ENCODE measurements at regions not wholly inside any gene's neighbourhood (a gene's known extent, or its start where the extent isn't known, plus 50 kb on each side); places are given as distances from the start of the nearest gene placed in this dataset.

DNA sequence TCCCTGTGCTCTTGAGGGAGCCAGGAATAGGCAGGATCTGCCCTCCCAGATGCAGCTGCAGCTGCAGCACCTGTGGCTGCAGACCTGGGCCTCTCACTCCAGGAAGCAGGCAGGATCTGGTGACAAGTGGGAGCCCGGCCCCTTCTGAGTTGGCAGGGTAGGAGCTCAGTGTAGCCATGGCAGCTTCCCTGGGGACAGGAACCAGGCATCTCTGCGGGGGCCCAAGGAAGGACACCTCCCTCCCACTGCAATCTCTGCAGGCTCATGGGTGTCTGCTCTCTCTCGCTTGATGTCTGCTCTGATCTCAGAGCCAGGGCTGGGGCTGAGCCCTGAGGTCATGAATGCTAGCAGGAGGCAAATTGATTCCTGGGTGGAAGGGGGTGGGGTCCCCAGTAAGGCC, 592.5 kb upstream of the CA10 start:
- no peak for DNase-seq

- no peak for DNase-seq
Measured at GRCh38 chr17:52744179-52744578, 585.7 kb upstream of the CA10 start.

GRCh38 chr17:52740006-52740405, 581.5 kb upstream of the CA10 start:
- DNase-seq, result no peak

DNA sequence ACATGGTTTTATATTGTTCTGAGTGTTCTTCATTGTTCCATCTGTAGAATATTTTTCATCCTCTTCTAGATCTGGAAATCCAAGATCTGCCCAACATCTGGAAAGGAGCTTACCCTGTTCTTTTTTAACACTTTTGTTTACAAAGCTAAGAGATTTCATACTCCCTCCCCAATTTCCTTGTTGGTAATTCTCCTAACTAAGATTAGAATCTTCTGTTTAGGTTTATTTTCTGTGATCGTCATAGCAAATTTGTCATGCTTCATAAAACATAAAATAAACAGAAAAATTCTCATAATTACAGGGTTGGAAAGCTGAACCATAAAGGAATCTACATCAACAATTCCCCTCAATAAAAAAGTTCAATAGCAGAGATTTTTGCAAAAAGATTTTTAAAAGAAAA, 580.3 kb upstream of the CA10 start:
- DNase-seq, result no peak

- DNase-seq, result no peak
Measured at GRCh38 chr17:52737071-52737470, 578.6 kb upstream of the CA10 start.

GRCh38 chr17:52732841-52733240, 574.3 kb upstream of the CA10 start:
- no peak for DNase-seq

DNA sequence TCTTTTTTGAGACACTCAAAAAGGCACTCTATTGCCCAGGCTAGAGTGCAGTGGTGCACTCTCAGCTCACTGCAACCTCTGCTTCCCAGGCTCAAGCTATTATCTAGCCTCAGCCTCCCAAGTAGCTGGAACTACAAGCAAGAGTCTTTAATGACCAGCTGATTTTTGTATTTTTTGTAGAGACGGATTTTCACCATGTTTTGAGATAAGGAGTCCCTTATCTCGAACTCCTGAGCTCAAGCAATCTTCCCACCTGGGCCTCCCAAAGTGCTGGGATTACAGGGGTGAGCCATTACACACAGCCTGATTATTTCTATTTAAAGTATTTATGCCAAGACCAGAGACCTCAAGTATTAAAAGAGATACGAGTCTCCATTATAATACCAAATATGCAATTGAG, 566.1 kb upstream of the CA10 start:
- no peak for DNase-seq

DNA sequence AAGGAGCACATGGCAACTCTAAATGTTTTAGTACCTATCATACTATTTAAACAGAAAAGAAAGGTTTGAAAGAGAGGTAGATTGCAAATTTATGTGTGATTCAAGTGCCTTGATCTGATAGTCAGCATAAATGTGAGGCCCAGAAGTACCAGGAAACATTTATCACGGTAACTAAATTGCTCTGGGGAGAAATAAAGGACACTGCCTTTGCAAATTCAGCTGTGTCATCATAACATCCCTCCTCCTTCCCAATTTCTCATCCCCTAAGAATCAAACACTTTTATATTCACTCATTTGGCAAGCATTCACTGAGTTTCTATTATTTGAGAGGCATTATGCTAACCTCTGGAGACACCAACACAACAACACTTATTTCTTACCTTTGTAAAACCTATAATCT, 563.4 kb upstream of the CA10 start:
- DNase-seq, result no peak

DNA sequence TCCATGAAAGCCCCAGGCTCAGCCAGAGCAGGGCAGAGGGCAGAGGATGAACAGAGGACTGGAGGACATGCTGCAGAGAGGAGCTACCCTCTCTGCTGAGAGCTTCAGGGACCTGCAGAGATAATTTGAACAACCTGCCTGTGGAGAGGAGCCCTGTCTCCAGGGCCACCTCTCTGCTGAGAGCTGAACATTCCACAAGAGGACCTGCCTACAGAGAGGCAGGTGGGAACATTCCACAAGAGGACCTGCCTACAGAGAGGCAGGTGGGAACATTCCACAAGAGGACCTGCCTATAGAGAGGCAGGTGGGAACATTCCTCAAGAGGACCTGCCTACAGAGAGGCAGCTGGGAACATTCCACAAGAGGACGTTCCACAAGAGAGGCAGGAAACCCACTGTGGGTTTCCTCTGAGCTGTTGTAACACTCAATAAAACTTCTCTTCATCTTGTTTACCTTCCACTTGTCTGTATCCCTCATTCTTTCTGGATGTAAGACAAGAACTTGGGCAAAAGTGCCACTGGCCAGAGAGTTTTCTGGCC, 551.9 kb upstream of the CA10 start:
- no peak for DNase-seq

DNA sequence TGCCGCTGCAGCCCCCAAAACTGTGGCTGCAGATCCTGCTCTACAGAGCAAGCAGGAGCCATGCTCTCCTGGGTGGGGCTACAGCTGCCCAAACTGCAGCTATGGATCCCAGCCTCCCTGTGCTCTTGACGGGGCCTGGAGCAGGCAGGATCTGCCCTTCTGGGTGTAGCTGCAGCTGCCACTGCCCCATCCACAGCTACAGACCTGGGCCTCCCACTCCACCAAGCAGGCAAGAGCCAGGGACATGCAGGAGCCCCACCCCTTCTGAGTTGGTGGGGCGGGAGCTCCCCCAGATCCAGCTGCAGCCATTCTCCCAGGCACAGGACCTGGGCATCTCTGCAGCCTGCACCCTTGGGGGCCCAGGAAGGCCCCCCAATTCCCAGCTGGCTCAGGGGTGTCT, 551.2 kb upstream of the CA10 start:
- DNase-seq, result no peak

DNA sequence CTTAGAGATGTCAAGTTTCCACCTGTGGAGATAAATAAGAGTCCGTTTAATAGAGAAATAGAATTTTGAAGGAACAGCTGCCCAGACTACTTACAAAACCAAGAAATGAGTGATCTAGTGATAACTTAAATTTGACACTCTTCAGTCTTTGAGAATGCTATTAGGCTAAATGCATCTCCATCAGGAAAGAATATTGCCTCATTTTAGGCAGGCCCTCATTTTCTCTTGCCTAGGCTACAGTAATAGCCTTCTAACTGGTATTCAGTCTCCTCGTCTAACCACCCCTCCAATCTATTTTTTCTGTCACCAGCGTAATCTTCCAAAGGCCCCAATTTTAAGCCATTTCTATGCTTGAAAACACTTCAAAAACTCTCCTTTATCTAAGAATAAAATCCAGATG, 537.8 kb upstream of the CA10 start:
- no peak for DNase-seq

DNA sequence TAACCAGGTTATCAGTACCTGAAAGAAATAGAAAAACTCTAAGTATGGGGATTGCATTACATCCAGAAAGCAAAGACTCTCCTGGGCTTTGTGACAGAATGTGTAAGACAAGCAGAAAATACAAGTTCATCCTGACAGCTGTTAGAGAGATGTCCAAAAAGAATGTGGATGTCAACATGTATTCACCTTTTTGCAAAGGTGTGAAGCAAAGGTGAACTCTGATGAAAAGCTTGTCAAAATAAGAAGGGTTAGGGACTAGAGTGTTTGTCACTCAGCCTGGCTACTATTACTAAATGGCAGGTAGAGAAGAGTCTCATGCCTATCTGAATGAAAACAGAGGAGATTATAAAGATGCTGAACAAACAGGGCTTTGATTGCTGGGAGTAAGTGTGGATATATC, 527.6 kb upstream of the CA10 start:
- no peak for DNase-seq

- no peak for DNase-seq
Measured at GRCh38 chr17:52681480-52681879, 523.0 kb upstream of the CA10 start.

GRCh38 chr17:52678211-52678610, 519.7 kb upstream of the CA10 start:
- no peak for DNase-seq

DNA sequence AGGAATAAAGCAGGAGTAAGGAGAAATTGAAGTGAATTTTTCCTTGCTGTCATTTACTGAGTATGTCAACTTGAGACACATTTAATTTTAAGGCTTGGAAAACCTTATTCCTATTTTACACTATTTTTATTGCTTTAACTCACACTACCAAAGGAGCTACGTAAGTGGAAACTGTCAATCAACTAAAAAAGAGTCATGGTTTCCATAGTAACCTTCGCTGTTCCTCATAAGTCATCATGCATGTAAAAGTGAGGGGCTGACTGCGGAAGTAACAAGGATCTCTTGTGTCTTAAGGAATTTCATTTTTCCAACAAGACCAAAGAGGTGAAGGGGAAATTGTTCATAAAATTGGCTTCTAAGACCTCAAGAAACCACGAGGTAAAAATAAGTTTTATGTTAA, 516.2 kb upstream of the CA10 start:
- DNase-seq, result peak in 1 of 56 donors; percentile 6

- no peak for DNase-seq
Measured at GRCh38 chr17:52673791-52674190, 515.3 kb upstream of the CA10 start.

DNA sequence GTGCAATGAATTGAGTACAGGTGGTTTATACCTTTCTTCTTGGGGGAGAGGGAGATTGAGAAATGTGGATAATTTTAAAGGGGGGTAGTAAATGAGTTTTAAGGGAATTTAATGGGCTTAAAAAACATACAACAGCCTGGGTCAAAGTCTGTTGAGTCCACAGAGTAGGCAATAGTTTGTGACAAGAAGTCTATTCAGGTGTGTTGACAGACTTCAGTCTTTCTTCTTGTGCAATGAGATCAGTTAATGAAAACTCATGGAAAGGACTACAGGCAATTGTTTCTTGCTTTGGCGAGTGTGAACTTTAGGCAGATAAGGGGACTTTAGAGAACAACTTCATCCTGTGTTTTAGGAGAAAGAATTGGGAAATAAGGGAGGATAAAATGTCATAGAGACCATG, 507.8 kb upstream of the CA10 start:
- no peak for DNase-seq

GRCh38 chr17:52660692-52661091, 502.2 kb upstream of the CA10 start:
- DNase-seq, result no peak

- DNase-seq, result no peak
Measured at GRCh38 chr17:52653014-52653413, 494.5 kb upstream of the CA10 start.

GRCh38 chr17:52648995-52649394, 490.5 kb upstream of the CA10 start:
- no peak for DNase-seq

GRCh38 chr17:52647411-52647810, 488.9 kb upstream of the CA10 start:
- DNase-seq, result no peak

GRCh38 chr17:52636443-52636842, 477.9 kb upstream of the CA10 start:
- no peak for DNase-seq

DNA sequence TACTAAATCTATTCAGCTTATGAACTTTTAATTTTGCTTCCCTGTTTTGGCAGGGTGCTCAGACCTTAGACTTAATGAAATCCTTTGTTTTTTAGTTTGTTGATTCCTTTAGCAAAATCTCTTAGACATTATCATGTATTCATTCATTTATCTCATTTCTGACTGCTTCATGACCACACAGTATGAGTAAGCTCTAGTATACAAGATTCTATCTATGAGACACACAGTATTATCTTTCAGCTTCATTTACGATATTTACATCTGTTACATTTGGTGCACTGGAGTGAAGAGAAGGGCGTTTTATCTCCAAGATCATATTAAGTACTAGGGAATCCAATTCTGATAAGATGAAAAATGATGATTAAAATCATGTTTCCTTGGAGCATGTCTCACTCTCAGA, 448.1 kb upstream of the CA10 start:
- DNase-seq, result no peak

GRCh38 chr17:52606098-52606497, 447.6 kb upstream of the CA10 start:
- no peak for DNase-seq

GRCh38 chr17:52604105-52604504, 445.6 kb upstream of the CA10 start:
- no peak for DNase-seq
